SW 1271 (cell line): ENCODE measurements at regions not wholly inside any gene's neighbourhood (a gene's known extent, or its start where the extent isn't known, plus 50 kb on each side); places are given as distances from the start of the nearest gene placed in this dataset.
"Not testable (repeated sequence)": the region's sequence is repeated elsewhere in the genome, so short reads cannot be mapped to it uniquely, and the experiment has no call there.

Source experiments
- DNase-seq, 2 experiments: peaks; one replicate each; lab custom pipeline; 2025; lab: John Stamatoyannopoulos, UW

DNA sequence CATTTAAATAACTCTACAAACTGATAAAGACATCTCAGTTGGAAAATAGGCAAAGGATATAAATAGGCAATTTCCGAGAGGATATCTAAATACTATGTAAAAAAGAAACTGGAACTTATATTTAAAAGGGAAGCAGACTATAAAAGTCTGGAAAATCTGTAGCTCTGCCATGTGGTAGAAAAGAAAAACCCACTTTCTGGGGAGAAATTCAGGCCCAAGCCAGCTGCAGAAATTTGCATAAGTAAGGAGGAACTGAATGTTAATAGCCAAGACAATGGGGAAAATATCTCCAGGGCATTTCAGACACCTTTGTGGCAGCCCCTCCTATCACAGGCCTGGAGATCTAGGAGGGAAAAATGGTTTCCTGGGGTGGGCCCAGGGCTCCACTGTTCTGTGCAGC is 97.8 kb upstream of the ZBED5 start:
- DNase-seq: no peak

DNA sequence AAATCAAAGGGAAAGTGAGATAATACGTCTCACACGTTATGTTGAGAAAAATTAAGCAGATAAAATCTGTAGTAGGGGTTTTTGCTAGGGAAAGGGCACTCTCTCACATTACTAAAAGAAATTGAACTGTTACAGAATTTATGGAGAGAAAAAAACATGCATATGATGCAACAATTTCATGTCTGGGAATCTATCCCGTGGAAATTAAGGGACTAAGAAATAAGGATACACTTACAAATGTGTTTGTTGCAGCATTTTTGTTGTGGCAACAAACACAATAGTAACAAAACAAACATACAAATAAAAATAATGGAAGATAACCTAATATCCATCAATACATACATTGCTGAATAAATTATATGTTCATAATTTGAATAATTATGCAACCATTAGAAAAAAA is 96.3 kb upstream of the ZBED5 start:
- DNase-seq: no peak

DNA sequence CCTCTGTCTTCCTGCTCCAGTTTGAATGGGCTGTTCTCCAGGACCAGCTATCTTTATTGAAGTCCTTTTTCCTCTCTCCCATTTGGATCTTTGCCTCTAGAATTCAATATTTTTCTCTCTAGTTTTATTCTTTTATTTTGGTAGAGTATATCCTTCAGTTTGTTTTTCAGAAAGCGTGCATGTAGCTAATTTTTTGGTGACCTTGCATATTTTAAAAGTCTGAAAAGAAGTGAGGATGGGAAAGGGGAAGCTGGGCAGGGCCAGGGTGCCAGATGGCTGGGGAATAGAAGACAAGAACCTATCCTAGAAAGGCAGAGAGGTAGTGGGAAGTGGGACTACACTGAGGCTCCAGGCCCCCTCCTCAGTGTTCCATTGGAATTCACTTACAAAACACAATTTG is 95.0 kb upstream of the ZBED5 start:
- no peak for DNase-seq

DNA sequence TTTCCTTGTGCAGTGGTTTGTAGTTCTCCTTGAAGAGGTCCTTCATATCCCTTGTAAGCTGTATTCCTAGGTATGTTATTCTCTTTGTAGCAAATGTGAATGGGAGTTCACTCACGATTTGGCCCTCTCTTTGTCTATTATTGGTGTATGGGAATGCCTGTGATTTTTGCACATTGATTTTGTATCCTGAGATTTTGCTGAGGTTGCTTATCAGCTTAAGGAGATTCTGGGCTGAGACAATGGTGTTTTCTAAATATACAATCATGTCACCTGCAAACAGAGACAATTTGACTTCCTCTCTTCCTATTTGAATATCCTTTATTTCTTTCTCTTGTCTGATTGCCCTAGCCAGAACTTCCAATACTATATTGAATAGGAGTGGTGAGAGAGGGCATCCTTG is 90.1 kb upstream of the ZBED5 start:
- DNase-seq: not testable (repeated sequence)

DNA sequence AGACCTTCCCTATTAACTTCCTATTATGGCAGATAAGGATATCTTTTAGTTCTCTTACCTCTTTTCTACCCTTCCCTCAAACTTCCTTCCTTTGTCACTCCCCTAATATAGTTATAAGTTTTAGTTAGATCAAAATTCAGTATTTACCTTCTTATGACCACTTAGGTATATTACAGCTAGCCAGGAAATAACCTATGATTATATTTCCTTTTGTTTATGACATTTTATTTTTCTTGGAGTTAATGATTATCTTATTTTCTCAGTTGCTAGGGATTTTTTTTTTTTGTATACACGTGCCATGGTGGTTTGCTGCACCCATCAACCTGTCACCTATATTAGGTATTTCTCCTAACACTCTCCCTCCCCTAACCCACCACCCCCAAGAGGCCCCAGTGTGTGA is 88.2 kb upstream of the ZBED5 start:
- no peak for DNase-seq

DNA sequence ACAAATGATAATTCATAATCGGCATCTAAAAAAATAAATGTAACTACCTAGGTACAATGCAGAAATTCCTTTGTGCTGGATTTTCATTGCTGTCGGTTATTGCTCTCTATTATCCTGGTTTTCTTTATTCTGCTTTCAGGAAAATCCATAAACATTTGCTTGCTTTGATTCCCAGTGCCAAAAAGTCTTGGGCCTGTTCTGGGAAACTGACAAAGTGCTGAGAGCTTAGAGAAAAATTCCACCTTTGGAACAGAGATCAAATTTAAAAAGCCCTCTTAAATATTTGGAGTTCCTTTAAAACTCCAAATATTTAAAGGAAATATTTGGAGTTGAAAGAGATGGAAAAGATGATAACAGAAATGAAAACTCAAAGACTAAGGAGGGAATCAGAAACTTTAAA is 87.3 kb upstream of the ZBED5 start:
- no peak for DNase-seq

DNA sequence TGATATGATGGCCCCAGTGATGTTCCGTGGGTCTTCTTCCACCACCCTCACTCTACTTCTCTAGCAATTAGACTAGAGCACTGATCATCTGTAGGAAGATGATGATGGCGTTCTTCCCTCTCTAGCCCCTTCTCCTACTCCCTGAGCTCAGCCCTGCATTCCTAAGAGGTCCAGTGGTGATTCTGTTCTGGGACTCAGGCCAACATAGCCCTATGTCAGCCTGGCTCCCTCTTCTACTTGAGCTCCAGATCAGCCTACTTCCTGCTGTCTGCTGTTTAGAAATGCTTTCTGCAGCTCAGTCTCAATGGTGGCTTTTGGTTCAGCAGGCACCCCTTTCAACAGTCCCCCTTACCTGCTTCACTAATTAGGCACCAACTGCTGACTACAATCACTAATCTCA is 86.1 kb upstream of the ZBED5 start:
- no peak for DNase-seq

DNA sequence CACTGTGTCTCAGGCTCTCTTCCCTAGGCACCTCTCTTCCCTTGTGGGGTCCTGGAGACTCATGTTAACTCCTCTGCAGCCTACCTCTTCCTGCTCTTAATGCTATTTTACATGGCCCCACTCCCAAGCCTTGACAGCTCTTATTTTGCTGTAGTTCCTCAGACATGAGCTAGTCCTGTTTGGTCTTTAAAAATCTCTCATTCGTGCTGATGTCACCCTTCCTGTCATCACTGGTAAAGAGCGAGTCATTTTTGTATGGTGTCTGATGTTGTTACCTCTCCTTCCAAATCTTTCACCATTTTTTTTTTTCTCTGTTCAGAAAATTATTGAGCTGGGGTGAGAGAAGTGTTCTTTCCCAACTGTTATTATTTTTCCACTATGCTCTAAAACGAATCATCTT is 84.8 kb upstream of the ZBED5 start:
- DNase-seq: no peak

DNA sequence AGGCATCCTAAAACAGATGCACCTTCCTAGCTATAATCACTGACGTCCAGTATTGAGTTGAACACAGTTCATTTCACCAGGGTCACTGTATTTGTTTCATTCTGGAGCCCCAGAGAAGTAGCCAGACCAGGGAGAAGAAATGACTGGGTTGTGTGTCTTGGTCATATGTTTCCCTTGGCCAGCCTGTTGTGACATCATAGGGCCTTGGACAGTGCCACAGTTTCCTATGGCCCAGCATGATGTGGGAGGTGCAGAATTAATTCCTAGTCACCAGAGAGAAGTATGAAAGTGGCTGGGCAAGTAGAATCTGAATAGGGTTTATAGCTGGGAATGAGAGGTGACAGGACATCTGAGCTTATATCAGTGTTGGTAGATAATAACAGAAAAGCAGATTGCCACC is 84.0 kb upstream of the ZBED5 start:
- DNase-seq: no peak

DNA sequence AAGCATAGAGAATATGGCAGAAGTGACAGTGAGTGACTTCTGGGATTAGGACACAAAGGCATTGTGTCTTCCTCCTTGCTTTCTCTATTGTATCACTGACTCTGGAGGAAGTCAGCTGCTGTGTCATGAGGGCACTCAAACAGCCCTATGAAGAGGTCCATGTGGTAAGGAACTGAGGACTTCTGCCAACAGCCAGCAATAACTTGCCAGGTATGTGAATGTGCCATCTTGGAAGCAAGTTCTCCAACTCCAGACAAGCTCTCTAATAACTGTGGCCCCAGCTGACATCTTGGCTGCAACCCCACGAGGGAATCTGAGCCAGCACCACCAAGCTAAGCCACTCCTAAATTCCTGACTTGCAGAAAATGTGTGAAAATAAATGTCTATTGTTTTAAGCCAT is 83.6 kb upstream of the ZBED5 start:
- no peak for DNase-seq

DNA sequence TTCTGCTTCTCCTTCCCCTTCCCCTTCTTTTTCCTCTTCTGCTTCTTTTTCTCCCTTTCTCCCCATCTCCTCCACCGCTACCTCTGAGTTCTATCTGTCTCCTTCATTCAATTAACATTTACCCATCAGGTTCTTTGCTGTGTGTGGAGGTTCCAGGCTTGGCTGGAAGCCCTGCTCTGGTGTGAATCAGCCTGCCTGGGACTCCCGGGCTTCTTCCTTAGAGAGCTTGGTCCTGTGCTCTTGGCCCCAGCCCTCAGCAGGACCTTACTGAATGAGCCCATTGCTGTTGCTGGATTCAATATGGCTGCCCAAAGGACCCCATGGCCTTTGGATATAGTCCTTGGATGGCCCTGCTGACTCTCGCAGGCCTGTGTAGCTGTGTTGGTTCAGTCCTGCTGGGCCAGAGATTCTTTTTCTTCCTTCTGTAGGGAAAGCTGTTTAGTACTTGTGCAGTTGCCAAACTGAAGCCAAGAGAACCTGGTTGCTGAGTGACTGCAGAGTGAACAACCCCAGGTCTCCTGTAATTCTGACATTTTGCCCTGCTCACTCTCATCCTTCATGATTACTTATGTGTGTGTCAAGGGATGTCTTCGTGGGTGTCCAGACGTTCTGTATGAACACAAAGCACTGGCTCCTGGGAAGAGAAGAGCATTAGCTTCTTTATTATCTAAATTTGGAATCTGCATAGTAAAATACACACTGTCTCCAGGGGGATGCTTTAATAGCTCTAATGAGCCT is 81.0 kb upstream of the ZBED5 start:
- DNase-seq: no peak

DNA sequence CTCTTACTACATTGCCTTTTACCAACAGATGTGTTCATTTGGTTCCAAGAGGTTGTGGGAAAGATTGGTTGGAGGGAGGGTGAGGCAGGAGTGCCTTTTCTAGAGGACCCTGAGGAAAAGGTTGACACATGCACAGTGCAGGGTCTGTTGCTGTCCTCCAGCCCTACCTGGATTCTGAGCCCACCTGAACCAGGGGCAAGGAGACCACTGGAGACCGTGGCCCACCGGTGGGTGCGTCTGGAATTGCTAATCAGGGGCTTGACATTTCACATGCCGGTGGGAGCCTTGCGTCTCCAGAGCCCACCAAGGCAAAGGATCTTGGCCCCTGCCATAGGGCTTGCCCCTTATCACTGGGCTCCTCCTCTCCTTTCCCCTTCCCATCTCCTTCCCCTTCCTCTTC is 80.4 kb upstream of the ZBED5 start:
- DNase-seq: no peak

DNA sequence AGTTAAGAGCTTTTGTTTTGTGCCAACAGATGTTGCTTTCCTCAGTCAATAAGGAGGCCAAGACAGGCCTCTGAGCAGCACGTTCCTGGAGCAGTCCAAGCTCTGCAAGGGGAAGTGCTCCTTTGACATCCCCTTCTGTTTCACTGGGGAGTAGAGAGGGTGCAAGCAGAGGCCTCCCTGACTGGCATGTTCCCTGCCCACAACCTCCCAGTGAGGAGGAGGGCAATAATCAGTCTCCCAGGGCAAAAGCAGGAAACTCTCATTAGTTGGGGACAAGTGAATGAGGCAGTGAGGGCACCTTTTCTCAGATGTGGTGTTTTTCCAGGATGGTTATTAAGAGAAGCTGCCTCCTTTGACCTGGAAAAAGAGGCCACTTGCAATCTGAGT is 79.5 kb upstream of the ZBED5 start:
- no peak for DNase-seq

DNA sequence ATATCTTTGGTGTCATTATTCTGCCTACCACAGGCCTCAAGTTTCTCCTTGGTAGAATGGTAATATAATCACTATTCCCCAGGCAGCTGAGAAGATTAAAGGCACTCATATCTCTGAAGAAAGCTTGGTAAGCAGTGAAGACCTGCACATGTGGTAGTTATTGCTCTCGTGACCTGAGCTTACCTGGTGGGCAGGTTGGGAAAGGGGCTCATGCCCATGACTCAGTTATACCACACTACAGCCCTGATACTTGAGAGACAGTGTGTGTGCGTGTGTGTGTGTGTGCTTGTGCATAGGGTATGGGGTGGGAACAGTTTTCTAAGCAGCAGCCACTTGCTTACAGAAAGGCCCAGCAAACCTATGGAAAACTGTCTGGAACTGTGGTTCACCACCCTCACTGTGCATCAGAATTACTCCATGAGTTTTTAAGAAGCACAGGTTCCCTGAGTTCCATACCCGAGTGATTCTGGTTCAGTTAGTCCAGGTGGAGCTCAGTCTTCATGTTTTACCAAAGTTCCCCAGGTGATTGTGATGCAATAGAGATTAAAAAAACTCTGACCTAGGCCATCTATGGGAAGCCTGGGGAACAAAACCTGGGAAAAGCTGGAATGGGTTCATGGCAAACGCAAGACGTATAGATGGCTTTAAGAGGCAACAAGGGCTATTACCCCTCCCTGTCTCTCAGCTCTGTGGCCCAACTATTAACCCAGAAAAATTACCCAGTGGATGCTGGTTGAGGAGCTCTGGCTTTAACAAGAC is 79.0 kb upstream of the ZBED5 start:
- no peak for DNase-seq

DNA sequence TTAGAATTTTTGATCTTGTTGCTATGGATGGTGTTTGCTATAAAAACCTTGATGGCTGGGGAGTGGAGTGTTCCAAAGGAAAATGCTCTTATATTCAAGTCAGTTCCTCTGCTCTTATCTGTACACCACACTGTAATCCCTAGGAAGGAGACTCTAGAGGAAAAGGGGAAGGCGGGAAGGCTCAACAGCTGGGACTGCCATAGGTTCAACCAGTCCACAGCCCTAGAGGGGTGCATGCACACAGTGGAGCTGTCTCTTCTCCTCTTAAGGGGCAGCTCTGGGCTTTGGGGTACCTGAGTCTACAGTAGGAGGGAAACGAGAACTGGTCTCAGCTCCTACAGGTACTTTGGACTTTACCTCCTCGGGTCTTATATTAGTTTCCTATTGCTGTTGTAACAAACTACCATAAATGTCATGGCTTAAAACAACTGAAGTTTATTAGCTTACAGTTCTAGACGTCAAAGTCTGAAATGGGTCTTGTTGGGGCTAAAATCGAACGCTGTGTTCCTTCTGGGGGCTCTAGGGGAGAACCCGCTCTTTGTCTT is 77.2 kb upstream of the ZBED5 start:
- DNase-seq: no peak

DNA sequence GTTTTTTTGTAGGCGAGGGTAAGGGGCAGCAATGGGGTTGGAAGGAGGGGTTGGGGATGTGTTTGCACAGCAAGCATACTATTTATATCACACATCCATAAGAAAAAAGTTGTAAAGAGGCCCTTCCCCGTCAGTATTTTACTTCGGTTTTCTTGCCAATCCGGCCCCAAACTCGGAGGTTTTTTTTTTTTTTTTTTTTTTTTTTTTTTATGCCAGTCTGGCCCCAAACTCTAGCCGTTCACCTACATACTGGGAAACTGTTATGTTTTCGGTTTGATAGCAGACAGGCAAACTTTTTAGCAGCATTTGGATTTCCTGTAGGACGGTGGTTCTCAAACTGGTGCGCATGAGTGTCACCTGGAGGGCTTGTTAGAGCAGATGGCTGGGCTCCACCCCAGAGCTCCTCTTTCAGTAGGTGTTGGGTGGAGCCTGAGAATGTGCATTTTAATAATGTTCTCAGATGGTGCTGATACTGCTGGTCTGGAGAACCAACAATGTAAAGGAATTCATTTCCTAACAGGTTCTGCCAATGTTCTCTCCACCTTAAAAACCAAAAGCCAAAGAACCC is 76.5 kb upstream of the ZBED5 start:
- DNase-seq: no peak

DNA sequence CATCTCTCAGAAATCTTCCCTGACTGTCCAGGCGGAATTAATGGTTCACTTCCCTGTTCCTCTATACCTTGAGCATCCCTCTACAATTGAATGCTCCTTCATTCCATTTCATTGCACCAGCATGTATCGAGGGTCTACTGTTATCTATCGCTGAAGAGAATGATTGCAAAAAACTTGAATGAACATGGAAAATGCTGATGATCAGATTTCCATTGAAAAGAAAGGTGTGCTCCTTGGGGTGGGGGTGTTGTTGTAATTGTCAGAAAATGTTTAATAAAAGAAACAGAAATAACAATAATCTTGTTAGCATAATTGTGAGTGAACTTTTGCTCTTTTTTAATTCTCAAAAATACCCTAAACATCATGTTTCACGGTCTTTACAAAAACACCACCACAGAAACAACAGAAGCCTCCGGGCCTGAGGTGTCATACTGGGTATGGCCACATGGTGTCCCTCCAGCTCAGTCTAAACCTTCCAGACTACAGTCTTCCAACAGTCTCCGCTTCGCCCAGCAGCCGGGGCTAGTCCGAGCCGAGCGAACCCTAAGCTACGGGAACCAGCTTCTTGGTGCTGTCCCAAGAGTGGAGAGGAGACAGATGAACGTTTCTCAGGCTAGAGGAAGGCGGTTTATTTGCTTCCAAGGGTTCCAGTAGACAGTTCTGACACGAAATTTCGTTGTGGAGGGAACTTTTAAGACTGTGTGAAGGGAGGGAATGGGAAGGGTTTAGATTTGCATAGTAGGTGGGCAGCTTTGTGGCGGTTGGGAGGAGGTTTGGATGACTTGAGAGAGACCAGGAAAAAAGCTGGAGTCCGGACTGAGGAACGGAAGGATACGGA is 75.8 kb upstream of the ZBED5 start:
- peak; percentile 69 to 86 for DNase-seq

DNA sequence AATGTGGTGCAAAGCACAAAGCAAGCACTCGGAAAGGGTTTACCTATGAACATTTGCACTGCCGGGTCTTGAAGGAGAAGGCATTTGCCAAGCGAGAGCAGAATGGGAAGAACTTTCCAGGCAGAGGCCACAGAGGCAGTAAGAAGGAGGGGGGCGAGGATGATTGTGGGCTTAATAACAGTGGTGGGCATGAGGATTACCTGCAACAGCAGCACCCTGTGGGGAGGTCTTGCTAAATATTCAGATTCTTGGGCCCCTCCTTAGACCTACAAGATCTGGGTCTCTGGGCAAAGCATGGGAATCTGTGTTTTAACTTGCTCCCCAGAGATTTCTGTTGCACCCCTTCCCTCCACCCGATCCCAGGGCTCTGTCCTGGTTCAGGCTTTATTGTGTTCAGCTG is 75.1 kb upstream of the ZBED5 start:
- no peak for DNase-seq

DNA sequence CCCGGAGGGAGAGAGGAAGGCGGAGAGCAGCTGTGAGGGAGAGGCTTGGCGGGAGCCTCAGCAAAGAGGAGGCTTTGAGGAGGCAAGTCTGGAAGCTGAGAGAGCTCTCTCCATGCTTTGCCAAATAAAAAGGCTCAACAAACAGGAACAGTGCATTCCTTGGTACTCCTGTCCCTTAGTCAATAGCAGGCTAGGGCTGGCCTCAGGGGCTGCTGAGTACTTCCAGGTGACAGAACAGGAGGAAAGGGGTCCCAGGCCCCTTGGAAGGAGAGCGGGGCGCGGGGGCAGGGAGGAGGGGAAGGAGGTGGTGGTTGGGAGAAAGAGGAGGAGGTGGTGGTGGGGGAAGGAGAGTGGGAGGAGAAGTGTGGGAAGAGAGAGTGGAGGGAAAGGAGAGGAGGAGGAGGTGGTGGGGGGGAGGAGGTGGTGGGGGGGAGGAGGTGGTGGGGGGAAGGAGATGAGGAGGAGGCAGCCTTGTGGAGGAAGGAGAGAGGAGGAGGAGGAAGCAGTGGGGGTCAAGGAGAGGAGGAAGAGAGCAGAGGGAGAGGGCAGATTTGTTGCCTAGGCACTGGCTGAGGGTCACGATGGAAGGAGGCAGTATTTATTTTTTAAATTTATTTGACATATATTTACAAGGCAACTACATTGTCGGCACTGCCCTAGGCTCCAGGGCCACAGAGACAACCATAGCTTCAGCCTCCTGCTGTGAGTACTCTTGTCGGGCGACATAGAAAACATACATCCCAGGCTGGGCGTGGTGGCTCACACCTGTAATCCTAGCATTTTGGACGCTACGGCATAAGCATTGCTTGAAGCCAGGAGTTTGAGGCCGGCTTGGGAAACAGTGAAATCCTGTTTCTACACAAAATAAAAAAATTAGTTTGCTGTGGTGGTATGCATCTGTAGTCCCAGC is 74.2 kb upstream of the ZBED5 start:
- no peak for DNase-seq

DNA sequence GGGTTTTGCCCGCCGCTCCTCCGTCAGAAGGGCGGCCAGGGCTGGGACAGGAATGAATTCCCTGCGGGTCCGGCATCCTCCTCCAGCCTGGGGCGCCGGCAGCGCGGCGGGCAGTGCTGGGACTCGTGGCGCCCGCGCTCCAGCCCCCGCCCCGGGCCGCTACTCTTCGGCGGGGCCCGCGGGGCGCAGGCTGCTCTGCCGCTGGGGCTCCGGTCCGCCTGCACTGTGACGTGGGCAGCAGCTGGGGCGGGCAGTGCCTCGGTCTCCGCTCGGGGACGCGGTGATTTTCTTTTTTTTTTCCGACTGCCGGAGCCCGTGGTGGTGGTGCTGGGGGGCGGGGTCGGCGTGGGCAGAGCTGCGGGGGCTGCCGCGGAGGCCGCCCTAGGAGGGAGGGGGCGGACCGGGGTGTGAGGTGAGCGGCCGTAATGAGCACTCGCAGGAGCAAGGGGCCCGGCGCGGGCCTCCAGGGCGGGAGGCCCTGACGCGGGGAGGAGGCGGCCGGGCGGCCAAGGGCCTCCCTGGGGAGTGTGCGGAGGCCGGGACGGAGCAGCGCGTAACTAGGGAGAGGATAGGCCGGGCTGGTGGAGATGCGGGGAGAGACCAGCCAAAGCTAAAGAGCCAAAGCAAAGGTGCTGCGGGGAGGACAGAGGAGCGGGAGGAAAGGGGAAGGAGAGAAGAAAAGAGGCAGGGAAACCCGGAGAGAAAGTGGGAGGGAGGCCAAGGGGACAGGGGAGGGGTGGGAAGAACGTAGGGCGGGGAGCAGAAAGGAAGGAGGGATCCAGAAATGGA is 73.3 kb upstream of the ZBED5 start:
- peak; percentile 19 to 70 for DNase-seq
